Upper lobe of left lung (tissue), 4 donors: ENCODE measurements at regions not wholly inside any gene's neighbourhood (a gene's known extent, or its start where the extent isn't known, plus 50 kb on each side); places are given as distances from the start of the nearest gene placed in this dataset.

Experiments used
- POLR2A ChIP-seq, 4 donors: fragments of 450-650 bp; IDR thresholded peaks; one replicate each; pipeline ENCODE4 v1.5.1; 2016 to 2017; ENCODE audit warnings: antibody characterized with exemption in 4 of 4, mild to moderate bottlenecking in 2 of 4
- TF ChIP-seq, protein P1 (sequence below), 6 experiments: fragments of 450-650 bp in 4 of 6; fragments of 200-600 bp in 2 of 6; sonication (generic) in 2 of 6; IDR thresholded peaks; one replicate each; pipeline ENCODE4 v1.5.1; 2016 to 2019; ENCODE audit warnings: antibody characterized with exemption in 6 of 6

DNA sequence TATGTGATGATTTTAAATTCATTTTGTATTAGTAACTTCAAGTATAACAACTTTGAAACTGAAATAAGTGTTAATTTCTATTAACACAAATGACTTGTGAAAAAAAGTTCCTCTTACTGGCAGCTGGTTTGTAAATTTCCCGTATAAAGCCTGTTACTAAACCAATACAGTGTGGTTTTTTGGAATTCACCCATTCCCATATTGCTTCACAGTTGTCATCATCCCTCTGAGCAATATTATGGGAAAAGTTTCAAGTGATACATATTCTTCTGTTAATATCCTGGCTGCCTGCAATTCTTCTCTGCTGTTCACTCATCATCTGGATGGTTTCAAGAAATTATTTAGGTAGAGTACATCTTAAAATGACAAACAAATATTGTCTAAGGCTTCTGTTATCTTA lies 1185.1 kb upstream of the C9orf72 start:
- TF ChIP-seq, protein P1, sequence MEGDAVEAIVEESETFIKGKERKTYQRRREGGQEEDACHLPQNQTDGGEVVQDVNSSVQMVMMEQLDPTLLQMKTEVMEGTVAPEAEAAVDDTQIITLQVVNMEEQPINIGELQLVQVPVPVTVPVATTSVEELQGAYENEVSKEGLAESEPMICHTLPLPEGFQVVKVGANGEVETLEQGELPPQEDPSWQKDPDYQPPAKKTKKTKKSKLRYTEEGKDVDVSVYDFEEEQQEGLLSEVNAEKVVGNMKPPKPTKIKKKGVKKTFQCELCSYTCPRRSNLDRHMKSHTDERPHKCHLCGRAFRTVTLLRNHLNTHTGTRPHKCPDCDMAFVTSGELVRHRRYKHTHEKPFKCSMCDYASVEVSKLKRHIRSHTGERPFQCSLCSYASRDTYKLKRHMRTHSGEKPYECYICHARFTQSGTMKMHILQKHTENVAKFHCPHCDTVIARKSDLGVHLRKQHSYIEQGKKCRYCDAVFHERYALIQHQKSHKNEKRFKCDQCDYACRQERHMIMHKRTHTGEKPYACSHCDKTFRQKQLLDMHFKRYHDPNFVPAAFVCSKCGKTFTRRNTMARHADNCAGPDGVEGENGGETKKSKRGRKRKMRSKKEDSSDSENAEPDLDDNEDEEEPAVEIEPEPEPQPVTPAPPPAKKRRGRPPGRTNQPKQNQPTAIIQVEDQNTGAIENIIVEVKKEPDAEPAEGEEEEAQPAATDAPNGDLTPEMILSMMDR (IDR thresholded peaks at IDR 0.05) = no peak
- no peak for TF ChIP-seq POLR2A (IDR thresholded peaks at IDR 0.05)
